Mesendoderm (in vitro differentiated cells): ENCODE measurements at regions not wholly inside any gene's neighbourhood (a gene's known extent, or its start where the extent isn't known, plus 50 kb on each side); places are given as distances from the start of the nearest gene placed in this dataset.

Source experiments
- DNase-seq: peaks from one replicate; pipeline ENCODE4 v3.0.0; 2013
- H2AK5ac ChIP-seq: 2 replicates; pipeline ENCODE4 v1.6.1; 2013; ENCODE audit warnings: low read length, inconsistent platforms
- H2BK120ac ChIP-seq: 2 replicates; pipeline ENCODE4 v1.6.1; 2013; ENCODE audit warnings: low read depth, mild to moderate bottlenecking, low read length, moderate library complexity, mixed read lengths
- H2BK15ac ChIP-seq: replicated peaks from 2 replicates; pipeline ENCODE4 v1.6.1; 2013; ENCODE audit warnings: low read depth, mild to moderate bottlenecking, moderate library complexity
- H2BK5ac ChIP-seq: 2 replicates; pipeline ENCODE4 v1.6.1; 2013; ENCODE audit warnings: low read length, inconsistent platforms
- H3K18ac ChIP-seq: 2 replicates; pipeline ENCODE4 v1.6.1; 2013; ENCODE audit warnings: mild to moderate bottlenecking, low read length, mixed read lengths
- H3K23ac ChIP-seq: one replicate; pipeline ENCODE4 v1.6.1; 2013; ENCODE audit warnings: low read length
- H3K27ac ChIP-seq: 2 replicates; pipeline ENCODE4 v1.5.1; 2013; ENCODE audit warnings: low read depth, mild to moderate bottlenecking, inconsistent platforms, low read length, moderate library complexity
- H3K27me3 ChIP-seq: 2 replicates; pipeline ENCODE4 v1.6.1; 2013; ENCODE audit warnings: low read length, control low read depth, mild to moderate bottlenecking, inconsistent platforms; ENCODE audit not compliant: insufficient read depth, poor library complexity
- H3K36me3 ChIP-seq: 2 replicates; pipeline ENCODE4 v1.6.1; 2013; ENCODE audit warnings: low read length, inconsistent platforms; ENCODE audit not compliant: control insufficient read depth, insufficient read depth
- H3K4ac ChIP-seq: one replicate; pipeline ENCODE4 v1.6.1; 2013; ENCODE audit warnings: low read depth, mild to moderate bottlenecking, low read length, moderate library complexity
- H3K4me1 ChIP-seq: 2 replicates; pipeline ENCODE4 v1.6.1; 2013; ENCODE audit warnings: low read depth, low read length, inconsistent platforms; ENCODE audit not compliant: control insufficient read depth
- H3K4me2 ChIP-seq: 2 replicates; pipeline ENCODE4 v1.6.1; 2013; ENCODE audit warnings: low read length
- H3K4me3 ChIP-seq: 2 replicates; pipeline ENCODE4 v1.5.1; 2013; ENCODE audit warnings: mild to moderate bottlenecking, low read length
- H3K56ac ChIP-seq: one replicate; pipeline ENCODE4 v1.6.1; 2013; ENCODE audit warnings: low read length
- H3K79me1 ChIP-seq: 2 replicates; pipeline ENCODE4 v1.6.1; 2013; ENCODE audit warnings: low read length, inconsistent platforms
- H3K79me2 ChIP-seq: 2 replicates; pipeline ENCODE4 v1.6.1; 2013; ENCODE audit warnings: mild to moderate bottlenecking, low read length; ENCODE audit not compliant: control insufficient read depth, insufficient read depth
- H3K9ac ChIP-seq: 2 replicates; pipeline ENCODE4 v1.6.1; 2013; ENCODE audit warnings: low read length, inconsistent platforms
- H4K5ac ChIP-seq: one replicate; pipeline ENCODE4 v1.6.1; 2013; ENCODE audit warnings: low read length
- H4K8ac ChIP-seq: one replicate; pipeline ENCODE4 v1.6.1; 2013; ENCODE audit warnings: low read depth, mild to moderate bottlenecking, control low read depth, low read length, moderate library complexity
- WGBS: extraction: QIAGEN DNeasy Blood & Tissue Kit; methylation state at CpG from one replicate; pipeline ENCODE4 v1.1.7; 2013; ENCODE audit warnings: low lambda C conversion rate, missing lambda C conversion rate; ENCODE audit not compliant: insufficient coverage; ENCODE audit errors: extremely low coverage; 5-methylcytosine and 5-hydroxymethylcytosine counted together

DNA sequence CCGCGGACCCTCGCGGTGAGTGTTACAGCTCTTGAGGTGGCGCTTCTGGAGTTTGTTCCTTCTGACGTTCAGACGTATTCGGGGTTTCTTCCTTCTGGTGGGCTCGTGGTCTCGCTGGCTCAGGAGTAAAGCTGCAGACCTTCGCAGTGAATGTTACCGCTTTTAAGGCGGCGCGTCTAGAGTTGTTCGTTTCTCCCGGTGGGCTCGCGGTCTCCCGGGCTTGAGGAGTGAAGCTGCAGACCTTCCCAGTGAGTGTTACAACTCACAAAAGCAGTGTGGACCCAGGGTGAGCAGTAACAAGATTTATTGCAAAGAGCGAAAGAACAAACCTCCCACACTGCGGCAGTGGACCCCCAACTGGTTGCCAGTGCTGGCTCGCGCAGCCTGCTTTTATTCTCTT is 177.1 kb downstream of the UACA start:
- H3K4me1 ChIP-seq, result peaks cover under 1% of the 10 kb centered on the region
- H3K23ac ChIP-seq, result no peak overlapping the region
- H3K4me3 ChIP-seq, result no peak overlapping the region
- no peak overlapping the region for H3K9ac ChIP-seq
- H2BK120ac ChIP-seq, result no peak overlapping the region
- no peak overlapping the region for H3K27ac ChIP-seq
- no peak overlapping the region for H3K4me2 ChIP-seq
- H2AK5ac ChIP-seq, result no peak overlapping the region
- no CpG with 5 or more reads among the region's 24 CpGs for WGBS
- H4K8ac ChIP-seq, result no peak overlapping the region
- H2BK15ac ChIP-seq, result no peak overlapping the region
- no peak overlapping the region for H3K56ac ChIP-seq
- no peak overlapping the region for H3K4ac ChIP-seq
- H3K79me2 ChIP-seq, result no peaks in the 10 kb centered on the region
- H2BK5ac ChIP-seq, result no peak overlapping the region
- no peak overlapping the region for H3K18ac ChIP-seq
- no peaks in the 10 kb centered on the region for H3K36me3 ChIP-seq
- DNase-seq, result no peak
- H4K5ac ChIP-seq, result no peak overlapping the region
- no peaks in the 10 kb centered on the region for H3K27me3 ChIP-seq
- H3K79me1 ChIP-seq, result no peaks in the 10 kb centered on the region

GRCh38 chr15:70585707-70586034 is 177.7 kb downstream of the UACA start:
- no peak overlapping the region for H2BK15ac ChIP-seq
- WGBS, result no CpG with 5 or more reads among the region's 10 CpGs

GRCh38 chr15:70584838-70585706 is 178.3 kb downstream of the UACA start:
- H3K23ac ChIP-seq, result no peak overlapping the region
- no peak overlapping the region for H2BK5ac ChIP-seq
- no peaks in the 10 kb centered on the region for H3K79me1 ChIP-seq
- H2BK120ac ChIP-seq, result no peak overlapping the region
- no peak overlapping the region for H2BK15ac ChIP-seq
- no peaks in the 10 kb centered on the region for H3K27me3 ChIP-seq
- H4K5ac ChIP-seq, result no peak overlapping the region
- no peak overlapping the region for H3K27ac ChIP-seq
- peak overlapping the region; percentile 73 for H3K56ac ChIP-seq
- peak overlapping the region; percentile 61 for H3K9ac ChIP-seq
- no peaks in the 10 kb centered on the region for H3K79me2 ChIP-seq
- H4K8ac ChIP-seq, result peak overlapping the region; percentile 76
- H3K18ac ChIP-seq, result peak overlapping the region; percentile 25
- H3K36me3 ChIP-seq, result no peaks in the 10 kb centered on the region
- peak overlapping the region; percentile 30 for H3K4me3 ChIP-seq
- DNase-seq, result peak; percentile 79
- peak overlapping the region; percentile 61 for H3K4me2 ChIP-seq
- H2AK5ac ChIP-seq, result no peak overlapping the region
- H3K4ac ChIP-seq, result no peak overlapping the region
- no CpG with 5 or more reads among the region's 64 CpGs for WGBS
- peaks cover 6% of the 10 kb centered on the region for H3K4me1 ChIP-seq

More at GRCh38 chr15:70585707-70586034, 177.7 kb downstream of the UACA start:
- Histone ChIP-seq H3K4me2 (peak overlapping the region; percentile 35), H3K18ac (peak overlapping the region; percentile 18), H3K27me3 (no peaks in the 10 kb centered on the region), H2BK5ac (no peak overlapping the region), H3K36me3 (no peaks in the 10 kb centered on the region), H3K56ac (peak overlapping the region; percentile 71), H3K4ac (no peak overlapping the region), H2AK5ac (no peak overlapping the region), H3K4me3 (no peak overlapping the region), H3K9ac (peak overlapping the region; percentile 37), H3K79me1 (no peaks in the 10 kb centered on the region), H3K27ac (no peak overlapping the region), H2BK120ac (no peak overlapping the region), H3K23ac (no peak overlapping the region), H4K8ac (no peak overlapping the region), H4K5ac (no peak overlapping the region), H3K79me2 (no peaks in the 10 kb centered on the region), H3K4me1 (peaks cover 4% of the 10 kb centered on the region)
- no peak for DNase-seq

DNA sequence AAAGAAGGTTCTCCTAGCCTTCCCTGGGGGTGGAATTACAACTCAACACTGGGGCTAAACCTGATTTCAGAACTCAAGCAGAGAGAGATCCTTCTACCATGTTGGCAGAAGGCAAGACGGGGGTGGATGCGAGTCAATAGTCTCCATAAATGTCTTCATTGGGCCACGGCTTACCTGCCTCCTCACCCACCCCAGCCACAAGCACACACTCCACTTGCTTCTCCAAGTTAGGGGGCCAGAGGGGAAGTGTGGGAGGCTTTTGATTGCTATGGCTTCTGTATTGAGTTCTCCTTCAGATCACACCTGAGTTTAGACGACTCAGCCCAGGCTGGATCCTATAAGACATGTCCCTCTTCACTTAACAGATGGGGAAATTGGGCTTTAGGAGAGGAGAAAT is 178.9 kb downstream of the UACA start:
- H4K5ac ChIP-seq, result no peak overlapping the region
- peak overlapping the region; percentile 25 for H3K18ac ChIP-seq
- H3K27ac ChIP-seq, result no peak overlapping the region
- no peaks in the 10 kb centered on the region for H3K27me3 ChIP-seq
- no peaks in the 10 kb centered on the region for H3K79me1 ChIP-seq
- no peaks in the 10 kb centered on the region for H3K36me3 ChIP-seq
- H3K56ac ChIP-seq, result no peak overlapping the region
- H2BK5ac ChIP-seq, result no peak overlapping the region
- H3K79me2 ChIP-seq, result no peaks in the 10 kb centered on the region
- no peak overlapping the region for H4K8ac ChIP-seq
- peaks cover 9% of the 10 kb centered on the region for H3K4me1 ChIP-seq
- no peak overlapping the region for H2BK15ac ChIP-seq
- H3K4ac ChIP-seq, result no peak overlapping the region
- no peak for DNase-seq
- no peak overlapping the region for H2BK120ac ChIP-seq
- no peak overlapping the region for H2AK5ac ChIP-seq
- WGBS, result no CpG with 5 or more reads among the region's 4 CpGs
- H3K9ac ChIP-seq, result no peak overlapping the region
- H3K4me2 ChIP-seq, result no peak overlapping the region
- no peak overlapping the region for H3K4me3 ChIP-seq
- H3K23ac ChIP-seq, result no peak overlapping the region

DNA sequence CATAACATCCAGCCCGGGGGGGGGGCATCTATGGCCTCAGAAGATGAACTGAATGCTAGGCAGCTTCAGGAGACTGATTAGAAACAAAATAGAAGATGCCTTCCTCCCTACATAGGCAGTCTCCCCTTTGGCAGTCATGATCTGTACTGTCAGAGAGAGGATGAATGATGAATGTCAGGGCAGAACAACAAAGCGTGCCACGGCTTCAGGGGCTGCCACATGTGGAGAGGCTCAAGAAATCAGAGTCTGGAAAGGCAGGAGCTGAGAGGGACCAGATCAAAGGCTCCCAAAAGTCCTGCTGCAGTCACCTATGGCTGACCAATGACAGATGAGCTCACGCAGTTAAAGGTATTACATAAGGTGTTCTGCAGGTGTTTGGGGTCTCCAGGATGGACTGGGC is 180.4 kb downstream of the UACA start:
- no peaks in the 10 kb centered on the region for H3K27me3 ChIP-seq
- no peak overlapping the region for H2BK15ac ChIP-seq
- no peaks in the 10 kb centered on the region for H3K79me2 ChIP-seq
- H4K5ac ChIP-seq, result no peak overlapping the region
- H3K4me2 ChIP-seq, result no peak overlapping the region
- H3K27ac ChIP-seq, result no peak overlapping the region
- DNase-seq, result no peak
- no CpG with 5 or more reads among the region's 4 CpGs for WGBS
- H3K18ac ChIP-seq, result no peak overlapping the region
- H3K79me1 ChIP-seq, result no peaks in the 10 kb centered on the region
- H2BK120ac ChIP-seq, result no peak overlapping the region
- no peak overlapping the region for H3K4me3 ChIP-seq
- peaks cover 9% of the 10 kb centered on the region for H3K4me1 ChIP-seq
- H3K23ac ChIP-seq, result no peak overlapping the region
- H3K56ac ChIP-seq, result no peak overlapping the region
- H3K9ac ChIP-seq, result no peak overlapping the region
- no peaks in the 10 kb centered on the region for H3K36me3 ChIP-seq
- H3K4ac ChIP-seq, result no peak overlapping the region
- no peak overlapping the region for H2BK5ac ChIP-seq
- no peak overlapping the region for H4K8ac ChIP-seq
- H2AK5ac ChIP-seq, result no peak overlapping the region
